HepG2 (cell line): ENCODE measurements at regions not wholly inside any gene's neighbourhood (a gene's known extent, or its start where the extent isn't known, plus 50 kb on each side); places are given as distances from the start of the nearest gene placed in this dataset.
A peak's percentile ranks its signal among the peaks of the same experiment; 100 is the strongest.

Source experiments
- ATAC-seq: fragments of 200-7000 bp; cut with Tn5 transposase; 3 replicates; pipeline ENCODE4 v1.9.1; 2020; ENCODE audit warnings: mild to moderate bottlenecking, moderate library complexity
- BruUV-seq: library from RNA; stranded (reverse); fragments of 400-500 nt; replicated peaks from 2 replicates; lab custom pipeline; 2021; lab: Mats Ljungman, UMichigan
- CTCF ChIA-PET: fragments of 300-600 bp; formaldehyde crosslinking; extraction: SDS; loops from one replicate; lab custom pipeline; 2021; ENCODE audit warnings: low total read pairs, inconsistent platforms, low intra/inter-chr PET ratio; lab: Yijun Ruan, JAX
- POLR2A ChIA-PET: fragments of 350-600 bp; sonication (Branson Sonifier 250); formaldehyde crosslinking; loops from one replicate; lab custom pipeline; 2020; ENCODE audit warnings: antibody characterized with exemption, inconsistent platforms; lab: Yijun Ruan, JAX
- DNase-seq: peaks from one replicate; pipeline ENCODE4 v3.0.0-alpha.2; 2015; ENCODE audit warnings: low spot score
- FAIRE-seq: peaks from 3 replicates; lab custom pipeline; 2011; peaks lifted over from hg19 to GRCh38; lab: Jason Lieb, UNC
- H2AFZ ChIP-seq: one replicate; pipeline ENCODE4 v1.6.1; 2011; ENCODE audit warnings: low read length, inconsistent platforms
- H3K27ac ChIP-seq: fragments of 300-600 bp; 3 replicates; pipeline ENCODE4 v1.8.0; 2011; ENCODE audit warnings: mixed run types, mild to moderate bottlenecking, mixed read lengths, low read length, inconsistent platforms; ENCODE audit not compliant: insufficient read depth; ENCODE audit errors: extremely low read length
- H3K27me3 ChIP-seq, 2 experiments: fragments of 200-600 bp in 1 of 2; 2 replicates in 1 of 2; 3 replicates in 1 of 2; pipeline versions ENCODE4 v1.6.0 to v1.8.0; 2011; ENCODE audit warnings: low read length in 2 of 2, mild to moderate bottlenecking in 2 of 2, moderate library complexity in 2 of 2, inconsistent platforms in 1 of 2; ENCODE audit not compliant: insufficient read depth in 2 of 2, control insufficient read depth in 1 of 2
- H3K36me3 ChIP-seq, 2 experiments: fragments of 200-600 bp in 1 of 2; replicated peaks in 1 of 2; 2 replicates in 1 of 2; 3 replicates in 1 of 2; pipeline versions ENCODE4 v1.5.1 to v1.8.0; 2011; ENCODE audit warnings: low read length in 2 of 2, inconsistent platforms in 1 of 2; ENCODE audit not compliant: insufficient read depth in 2 of 2, control insufficient read depth in 1 of 2
- H3K4me1 ChIP-seq: 2 replicates; pipeline ENCODE4 v1.5.1; 2012; ENCODE audit warnings: low read length, inconsistent platforms; ENCODE audit not compliant: insufficient read depth
- H3K4me2 ChIP-seq: 2 replicates; pipeline ENCODE4 v1.6.0; 2011; ENCODE audit warnings: low read depth, low read length, inconsistent platforms
- H3K4me3 ChIP-seq, 3 experiments: fragments of 200-600 bp in 1 of 3; sonication (generic), shearing (Covaris generic) in 1 of 3; replicated peaks in 1 of 3; 2 replicates each; pipeline ENCODE4 v1.5.1; 2011 to 2016; ENCODE audit warnings: low read length in 3 of 3, inconsistent platforms in 2 of 3, low read depth in 2 of 3, mild to moderate bottlenecking in 2 of 3, control low read depth in 1 of 3, mixed read lengths in 1 of 3; ENCODE audit not compliant: insufficient read depth in 1 of 3
- H3K79me2 ChIP-seq: one replicate; pipeline ENCODE4 v1.6.1; 2011; ENCODE audit warnings: low read length, inconsistent platforms; ENCODE audit not compliant: insufficient read depth
- H3K9ac ChIP-seq: 2 replicates; pipeline ENCODE4 v1.6.0; 2011; ENCODE audit warnings: mild to moderate bottlenecking, low read depth, low read length, inconsistent platforms; ENCODE audit not compliant: insufficient read depth
- H3K9me3 ChIP-seq: 2 replicates; pipeline ENCODE4 v1.5.1; 2012; ENCODE audit warnings: mild to moderate bottlenecking, low read length
- H4K20me1 ChIP-seq: 2 replicates; pipeline ENCODE4 v1.6.0; 2011; ENCODE audit warnings: inconsistent platforms, mild to moderate bottlenecking, low read length, moderate library complexity; ENCODE audit not compliant: insufficient read depth
- CEBPB ChIP-seq: IDR thresholded peaks from 2 replicates; pipeline ENCODE4 v1.6.1; 2011; ENCODE audit warnings: low read depth, low read length, improper control_type of control experiment, borderline replicate concordance
- HNRNPL ChIP-seq: fragments of 200-400 bp; formaldehyde crosslinking; IDR thresholded peaks from 2 replicates; pipeline ENCODE4 v1.6.1; 2017; ENCODE audit warnings: mild to moderate bottlenecking, low read depth, low read length
- MEIS1 ChIP-seq: sonication (generic); formaldehyde crosslinking; IDR thresholded peaks from 2 replicates; pipeline ENCODE4 v1.9.0; 2021; ENCODE audit warnings: mild to moderate bottlenecking, missing genetic modification reagents, moderate library complexity, borderline replicate concordance
- PATZ1 ChIP-seq: sonication (generic); formaldehyde crosslinking; IDR thresholded peaks from 2 replicates; pipeline ENCODE4 v1.4.0; 2020; ENCODE audit warnings: missing genetic modification reagents
- PRDM4 ChIP-seq: sonication (generic); formaldehyde crosslinking; IDR thresholded peaks from 2 replicates; pipeline ENCODE4 v1.9.0; 2021; ENCODE audit warnings: missing genetic modification reagents, borderline replicate concordance
- SKIL ChIP-seq: sonication (generic); formaldehyde crosslinking; IDR thresholded peaks from 2 replicates; pipeline ENCODE4 v1.8.0; 2022; ENCODE audit warnings: missing genetic modification reagents, mild to moderate bottlenecking, moderate library complexity, borderline replicate concordance
- ZFP41 ChIP-seq: sonication (generic); formaldehyde crosslinking; IDR thresholded peaks from 2 replicates; pipeline ENCODE4 v1.4.0; 2020; ENCODE audit warnings: mild to moderate bottlenecking, missing genetic modification reagents, borderline replicate concordance
- ZNF296 ChIP-seq: sonication (generic); formaldehyde crosslinking; conservative IDR thresholded peaks from 2 replicates; pipeline ENCODE4 v1.5.0; 2020; ENCODE audit warnings: mild to moderate bottlenecking, missing genetic modification reagents
- ZNF703 ChIP-seq: sonication (generic); formaldehyde crosslinking; IDR thresholded peaks from 2 replicates; pipeline ENCODE4 v1.5.1; 2020; ENCODE audit warnings: missing genetic modification reagents, mild to moderate bottlenecking, moderate library complexity, borderline replicate concordance
- ZNF737 ChIP-seq: sonication (generic); formaldehyde crosslinking; IDR thresholded peaks from 2 replicates; pipeline ENCODE4 v1.5.0; 2020; ENCODE audit warnings: missing genetic modification reagents, mild to moderate bottlenecking, borderline replicate concordance
- WGBS: methylation state at CpG from one replicate; pipeline ENCODE4 v1.1.6; 2017; ENCODE audit warnings: low lambda C conversion rate; 5-methylcytosine and 5-hydroxymethylcytosine counted together
- in situ Hi-C: cut with HindIII; loops from 2 replicates; pipeline ENCODE4 v1.10.0; 2017; ENCODE audit warnings: low pct_unique_long_range_greater_than_20kb; ENCODE audit not compliant: extremely low pct_ligation_motif_present
- intact Hi-C: fragments of 100-400 bp; cut with micrococcal nuclease; formaldehyde crosslinking; loops from one replicate; pipeline ENCODE4 v1.10.0; 2022; ENCODE audit not compliant: unreplicated experiment

DNA sequence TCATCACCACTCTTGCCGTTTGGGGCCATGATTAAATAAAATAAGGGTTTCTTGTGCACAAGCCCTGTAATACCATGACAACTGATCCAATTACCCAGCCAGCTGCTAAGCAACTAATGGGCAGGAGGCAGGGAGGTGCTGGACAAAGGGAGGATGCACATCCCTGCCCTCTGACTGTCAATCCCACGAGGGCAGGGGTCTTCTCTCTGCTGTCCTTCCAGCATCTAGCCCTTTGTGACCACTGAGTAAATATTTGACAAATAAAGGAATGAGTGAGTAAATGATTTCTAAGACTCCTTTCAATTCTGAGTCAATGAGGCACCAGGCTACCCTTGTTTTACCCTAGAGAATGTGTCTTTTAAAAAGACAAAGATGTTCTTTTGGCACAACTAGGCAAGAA is 247.1 kb downstream of the SYK start (continued):
- TF ChIP-seq HNRNPL: no peak

DNA sequence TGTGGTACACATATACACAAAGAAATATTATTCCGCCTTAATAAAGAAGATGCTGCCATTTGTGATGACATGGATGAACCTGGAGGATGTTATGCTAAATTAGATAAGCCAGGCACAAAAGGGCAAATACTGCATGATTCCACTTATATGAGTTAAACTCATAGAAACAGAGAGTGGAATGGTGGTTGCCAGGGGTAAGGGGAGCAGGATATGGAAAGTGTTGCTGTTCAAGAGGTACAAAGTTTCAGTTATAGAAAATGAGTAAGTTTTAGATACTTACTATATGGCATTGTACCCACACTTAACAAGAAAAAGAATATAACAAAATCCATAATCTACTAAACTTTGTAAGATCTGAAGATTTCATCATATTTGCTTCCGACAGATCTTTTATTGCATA is 252.2 kb downstream of the SYK start:
- no TSS peak for BruUV-seq
- H3K9ac ChIP-seq: no peak overlapping the region
- ATAC-seq: no peak
- 99% methylated on average over 2 of the region's 2 CpGs for WGBS
- H3K27me3 ChIP-seq: no peaks in the 10 kb centered on the region
- no peaks in the 10 kb centered on the region for H3K36me3 ChIP-seq
- in situ Hi-C loops: no loop called here
- ChIA-PET POLR2A (no interaction called here), CTCF (no interaction called here)
- no peaks in the 10 kb centered on the region for H3K9me3 ChIP-seq
- intact Hi-C loops: no loop called here
- H3K79me2 ChIP-seq: no peaks in the 10 kb centered on the region
- H3K4me1 ChIP-seq: peaks cover 20% of the 10 kb centered on the region
- DNase-seq: no peak
- no peak for TF ChIP-seq PATZ1 (CRISPR knock-in tag)
- peak; percentile 49; the same call in 1 of the 2 replicates for TF ChIP-seq CEBPB
- no peak overlapping the region for H3K27ac ChIP-seq
- no peak overlapping the region for H2AFZ ChIP-seq
- no peak overlapping the region for H3K4me2 ChIP-seq
- H4K20me1 ChIP-seq: no peaks in the 10 kb centered on the region
- no peak for FAIRE-seq
- no peak overlapping the region for H3K4me3 ChIP-seq

GRCh38 chr9:91055845-91056244 is 254.2 kb downstream of the SYK start:
- H3K27ac ChIP-seq: no peak overlapping the region
- H2AFZ ChIP-seq: no peak overlapping the region
- no peak overlapping the region for H3K4me3 ChIP-seq
- DNase-seq: no peak
- ChIA-PET POLR2A (no interaction called here), CTCF (no interaction called here)
- 80% methylated on average over 3 of the region's 3 CpGs for WGBS
- intact Hi-C loops (no loop called here), in situ Hi-C loops (no loop called here)
- no peak overlapping the region for H3K9ac ChIP-seq
- H3K27me3 ChIP-seq: no peaks in the 10 kb centered on the region
- H4K20me1 ChIP-seq: no peaks in the 10 kb centered on the region
- H3K9me3 ChIP-seq: no peaks in the 10 kb centered on the region
- H3K36me3 ChIP-seq: no peaks in the 10 kb centered on the region
- peaks cover 15% of the 10 kb centered on the region for H3K4me1 ChIP-seq
- H3K79me2 ChIP-seq: no peaks in the 10 kb centered on the region
- FAIRE-seq: no peak
- no peak for ATAC-seq
- BruUV-seq: no TSS peak
- H3K4me2 ChIP-seq: no peak overlapping the region
- TF ChIP-seq MEIS1 (CRISPR knock-in tag) (no peak), PRDM4 (CRISPR knock-in tag) (no peak), ZFP41 (CRISPR knock-in tag) (no peak), SKIL (CRISPR knock-in tag) (no peak), ZNF737 (CRISPR knock-in tag) (no peak), ZNF296 (CRISPR knock-in tag) (no peak), ZNF703 (CRISPR knock-in tag) (no peak)
